ENCODE measurements at regions not wholly inside any gene's neighbourhood (a gene's known extent, or its start where the extent isn't known, plus 50 kb on each side); places are given as distances from the start of the nearest gene placed in this dataset.

GRCh38 chr18:76098674-76099411, 396.2 kb downstream of the ZNF516 start:
- TF ChIP-seq, protein P1, sequence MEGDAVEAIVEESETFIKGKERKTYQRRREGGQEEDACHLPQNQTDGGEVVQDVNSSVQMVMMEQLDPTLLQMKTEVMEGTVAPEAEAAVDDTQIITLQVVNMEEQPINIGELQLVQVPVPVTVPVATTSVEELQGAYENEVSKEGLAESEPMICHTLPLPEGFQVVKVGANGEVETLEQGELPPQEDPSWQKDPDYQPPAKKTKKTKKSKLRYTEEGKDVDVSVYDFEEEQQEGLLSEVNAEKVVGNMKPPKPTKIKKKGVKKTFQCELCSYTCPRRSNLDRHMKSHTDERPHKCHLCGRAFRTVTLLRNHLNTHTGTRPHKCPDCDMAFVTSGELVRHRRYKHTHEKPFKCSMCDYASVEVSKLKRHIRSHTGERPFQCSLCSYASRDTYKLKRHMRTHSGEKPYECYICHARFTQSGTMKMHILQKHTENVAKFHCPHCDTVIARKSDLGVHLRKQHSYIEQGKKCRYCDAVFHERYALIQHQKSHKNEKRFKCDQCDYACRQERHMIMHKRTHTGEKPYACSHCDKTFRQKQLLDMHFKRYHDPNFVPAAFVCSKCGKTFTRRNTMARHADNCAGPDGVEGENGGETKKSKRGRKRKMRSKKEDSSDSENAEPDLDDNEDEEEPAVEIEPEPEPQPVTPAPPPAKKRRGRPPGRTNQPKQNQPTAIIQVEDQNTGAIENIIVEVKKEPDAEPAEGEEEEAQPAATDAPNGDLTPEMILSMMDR (IDR thresholded peaks at IDR 0.05), result no peak
- H3K4me3 ChIP-seq (ENCODE audit: low read depth, low read length), result no peak overlapping the region

GRCh38 chr18:76081536-76081935, 413.5 kb downstream of the ZNF516 start:
- no peak overlapping the region for H3K27ac ChIP-seq
- no peak overlapping the region for H3K4me2 ChIP-seq (ENCODE audit: low read length)
- TF ChIP-seq, protein P1 (IDR thresholded peaks at IDR 0.05), result no peak
- no peaks in the 10 kb centered on the region for H3K27me3 ChIP-seq (ENCODE audit: control insufficient read depth, insufficient read depth, low read length)
- H3K36me3 ChIP-seq (ENCODE audit: control insufficient read depth, insufficient read depth, low read length), result no peaks in the 10 kb centered on the region
- H3K9ac ChIP-seq, result no peak overlapping the region
- no peaks in the 10 kb centered on the region for H3K4me1 ChIP-seq
- no peak overlapping the region for H3K4me3 ChIP-seq (ENCODE audit: low read depth, low read length)
- no peak overlapping the region for H2AFZ ChIP-seq
- no peaks in the 10 kb centered on the region for H3K9me3 ChIP-seq (ENCODE audit: control insufficient read depth, low read length)
- no peaks in the 10 kb centered on the region for H3K79me2 ChIP-seq

More at GRCh38 chr18:76098674-76099411, 396.2 kb downstream of the ZNF516 start:
- no peak overlapping the region for H3K27ac ChIP-seq
- no peak overlapping the region for H3K4me2 ChIP-seq (ENCODE audit: low read length)
- H3K9me3 ChIP-seq (ENCODE audit: control insufficient read depth, low read length), result no peaks in the 10 kb centered on the region
- H3K9ac ChIP-seq, result no peak overlapping the region
- H2AFZ ChIP-seq, result no peak overlapping the region
- no peaks in the 10 kb centered on the region for H3K79me2 ChIP-seq
- H3K36me3 ChIP-seq (ENCODE audit: control insufficient read depth, insufficient read depth, low read length), result no peaks in the 10 kb centered on the region
- no peaks in the 10 kb centered on the region for H3K4me1 ChIP-seq
- no peaks in the 10 kb centered on the region for H3K27me3 ChIP-seq (ENCODE audit: control insufficient read depth, insufficient read depth, low read length)

DNA sequence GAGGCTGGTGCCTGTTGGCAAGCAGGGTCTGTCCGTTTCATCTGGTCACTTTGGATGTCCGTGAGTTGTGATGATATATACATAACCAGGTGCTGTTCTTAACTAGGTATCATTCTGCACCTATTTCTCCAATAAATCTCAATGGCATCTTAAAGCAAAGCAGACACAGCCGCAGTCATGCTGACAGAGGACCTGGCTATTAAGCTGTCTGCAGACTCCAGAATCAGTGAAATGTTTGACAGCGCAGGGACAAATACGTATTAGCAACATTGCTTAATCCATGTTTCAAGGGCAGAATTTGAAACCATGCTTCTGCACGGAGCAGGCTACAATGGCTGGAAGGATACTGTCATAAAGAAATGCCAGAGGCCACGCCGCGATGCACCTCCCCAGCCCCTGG, 414.6 kb downstream of the ZNF516 start:
- Histone ChIP-seq H3K4me2 (ENCODE audit: low read length) (no peak overlapping the region), H3K9ac (no peak overlapping the region), H3K27ac (no peak overlapping the region), H2AFZ (no peak overlapping the region), H3K9me3 (ENCODE audit: control insufficient read depth, low read length) (no peaks in the 10 kb centered on the region), H3K4me1 (no peaks in the 10 kb centered on the region), H3K36me3 (ENCODE audit: control insufficient read depth, insufficient read depth, low read length) (no peaks in the 10 kb centered on the region), H3K79me2 (no peaks in the 10 kb centered on the region), H3K27me3 (ENCODE audit: control insufficient read depth, insufficient read depth, low read length) (no peaks in the 10 kb centered on the region), H3K4me3 (ENCODE audit: low read depth, low read length) (no peak overlapping the region)
- TF ChIP-seq, protein P1 (IDR thresholded peaks at IDR 0.05), result no peak

GRCh38 chr18:76075777-76076176, 419.3 kb downstream of the ZNF516 start:
- Histone ChIP-seq H3K27me3 (ENCODE audit: control insufficient read depth, insufficient read depth, low read length) (no peaks in the 10 kb centered on the region), H3K4me2 (ENCODE audit: low read length) (no peak overlapping the region), H3K9me3 (ENCODE audit: control insufficient read depth, low read length) (no peaks in the 10 kb centered on the region), H3K79me2 (no peaks in the 10 kb centered on the region), H3K36me3 (ENCODE audit: control insufficient read depth, insufficient read depth, low read length) (no peaks in the 10 kb centered on the region), H2AFZ (no peak overlapping the region), H3K4me1 (no peaks in the 10 kb centered on the region), H3K27ac (no peak overlapping the region), H3K9ac (no peak overlapping the region), H3K4me3 (ENCODE audit: low read depth, low read length) (no peak overlapping the region)
- TF ChIP-seq, protein P1 (IDR thresholded peaks at IDR 0.05), result no peak

GRCh38 chr18:76064998-76065397, 430.0 kb downstream of the ZNF516 start:
- no peaks in the 10 kb centered on the region for H3K79me2 ChIP-seq

More at GRCh38 chr18:76064998-76065397, 430.0 kb downstream of the ZNF516 start:
- H3K4me1 ChIP-seq, result no peaks in the 10 kb centered on the region
- no peak overlapping the region for H3K9ac ChIP-seq
- no peak overlapping the region for H2AFZ ChIP-seq
- peaks cover 5% of the 10 kb centered on the region for H3K9me3 ChIP-seq (ENCODE audit: control insufficient read depth, low read length)
- TF ChIP-seq, protein P1 (IDR thresholded peaks at IDR 0.05), result no peak
- no peaks in the 10 kb centered on the region for H3K27me3 ChIP-seq (ENCODE audit: control insufficient read depth, insufficient read depth, low read length)
- no peaks in the 10 kb centered on the region for H3K36me3 ChIP-seq (ENCODE audit: control insufficient read depth, insufficient read depth, low read length)
- H3K4me3 ChIP-seq (ENCODE audit: low read depth, low read length), result no peak overlapping the region
- no peak overlapping the region for H3K27ac ChIP-seq
- no peak overlapping the region for H3K4me2 ChIP-seq (ENCODE audit: low read length)
